ENCODE measurements at regions not wholly inside any gene's neighbourhood (a gene's known extent, or its start where the extent isn't known, plus 50 kb on each side); places are given as distances from the start of the nearest gene placed in this dataset.

- DNase-seq (no peak), ATAC-seq (no peak)
- intact Hi-C loops (cut with DNase I) = no loop called here
These were observed 231.1 kb downstream of the MYCN start for GRCh38 chr2:16171425-16171920.

GRCh38 chr2:16170675-16171424 lies 230.5 kb downstream of the MYCN start:
- ATAC-seq = no peak
- DNase-seq = no peak
- intact Hi-C loops (cut with DNase I) = no loop called here

- intact Hi-C loops (cut with DNase I) = no loop called here
- no peak for ATAC-seq
- no peak for DNase-seq
These were observed 229.1 kb downstream of the MYCN start for GRCh38 chr2:16169381-16169960.

GRCh38 chr2:16168506-16169264 lies 228.3 kb downstream of the MYCN start:
- DNase-seq = no peak
- intact Hi-C loops (cut with DNase I) = no loop called here
- no peak for ATAC-seq

GRCh38 chr2:16167870-16168426 lies 227.6 kb downstream of the MYCN start:
- intact Hi-C loops (cut with DNase I) = no loop called here
- no peak for DNase-seq
- ATAC-seq = no peak

- ATAC-seq (no peak), DNase-seq (no peak)
- intact Hi-C loops (cut with DNase I) = no loop called here
These were observed 227.1 kb downstream of the MYCN start for GRCh38 chr2:16167451-16167861.

- DNase-seq (no peak), ATAC-seq (no peak)
- intact Hi-C loops (cut with DNase I) = no loop called here
These were observed 226.1 kb downstream of the MYCN start for GRCh38 chr2:16166327-16166981.

- intact Hi-C loops (cut with DNase I) = no loop called here
- ATAC-seq (no peak), DNase-seq (no peak)
These were observed 225.4 kb downstream of the MYCN start for GRCh38 chr2:16165518-16166326.

- intact Hi-C loops (cut with DNase I) = no loop called here
- ATAC-seq = no peak
These were observed 222.2 kb downstream of the MYCN start for GRCh38 chr2:16162491-16163040.

GRCh38 chr2:16161768-16162490 lies 221.6 kb downstream of the MYCN start:
- DNase-seq = no peak
- no peak for ATAC-seq
- intact Hi-C loops (cut with DNase I) = no loop called here

More at GRCh38 chr2:16162491-16163040, 222.2 kb downstream of the MYCN start:
- DNase-seq = no peak

GRCh38 chr2:16161085-16161565 lies 220.8 kb downstream of the MYCN start:
- ATAC-seq (no peak), DNase-seq (no peak)
- intact Hi-C loops (cut with DNase I) = no loop called here

GRCh38 chr2:16160281-16161084 lies 220.1 kb downstream of the MYCN start:
- no peak for DNase-seq
- intact Hi-C loops (cut with DNase I) = no loop called here

GRCh38 chr2:16156411-16156810 lies 216.1 kb downstream of the MYCN start:
- DNase-seq = no peak
- no peak for ATAC-seq
- intact Hi-C loops (cut with DNase I) = no loop called here

More at GRCh38 chr2:16160281-16161084, 220.1 kb downstream of the MYCN start:
- ATAC-seq = no peak

- DNase-seq = no peak
- intact Hi-C loops (cut with DNase I) = no loop called here
- peak in 1 of 2 donors; percentile 14 for ATAC-seq
These were observed 215.4 kb downstream of the MYCN start for GRCh38 chr2:16155766-16156165.

- DNase-seq (no peak), ATAC-seq (no peak)
- intact Hi-C loops (cut with DNase I) = no loop called here
These were observed 215.0 kb downstream of the MYCN start for GRCh38 chr2:16155366-16155765.

GRCh38 chr2:16154501-16155280 lies 214.3 kb downstream of the MYCN start:
- no peak for ATAC-seq
- intact Hi-C loops (cut with DNase I) = no loop called here
- no peak for DNase-seq

Data from left cardiac atrium (tissue), 4 donors.